Ecto neural progenitor cell (in vitro differentiated cells): ENCODE measurements at regions not wholly inside any gene's neighbourhood (a gene's known extent, or its start where the extent isn't known, plus 50 kb on each side); places are given as distances from the start of the nearest gene placed in this dataset.
"Not testable (repeated sequence)": the region's sequence is repeated elsewhere in the genome, so short reads cannot be mapped to it uniquely, and the experiment has no call there.

Experiments
- DNase-seq: peaks from one replicate; pipeline ENCODE4 v3.0.0-alpha.2; 2018; ENCODE audit warnings: low spot score

GRCh38 chr16:47854737-47855136 is 301.1 kb downstream of the ABCC12 start:
- DNase-seq: no peak

GRCh38 chr16:47852991-47853390 is 302.8 kb downstream of the ABCC12 start:
- no peak for DNase-seq

GRCh38 chr16:47851146-47851545 is 304.6 kb downstream of the ABCC12 start:
- DNase-seq: no peak

- no peak for DNase-seq
Measured at GRCh38 chr16:47849736-47850135, 306.1 kb downstream of the ABCC12 start.

GRCh38 chr16:47848421-47849109 is 307.2 kb downstream of the ABCC12 start:
- DNase-seq: no peak

GRCh38 chr16:47847220-47847970 is 308.4 kb downstream of the ABCC12 start:
- DNase-seq: no peak

- no peak for DNase-seq
Measured at GRCh38 chr16:47834485-47835024, 321.2 kb downstream of the ABCC12 start.

- no peak for DNase-seq
Measured at GRCh38 chr16:47833771-47834170, 322.0 kb downstream of the ABCC12 start.

- DNase-seq: no peak
Measured at GRCh38 chr16:47829850-47830600, 325.8 kb downstream of the ABCC12 start.

- no peak for DNase-seq
Measured at GRCh38 chr16:47826070-47826469, 329.7 kb downstream of the ABCC12 start.

GRCh38 chr16:47817048-47817447 is 338.7 kb downstream of the ABCC12 start:
- no peak for DNase-seq

GRCh38 chr16:47816511-47816910 is 339.3 kb downstream of the ABCC12 start:
- DNase-seq: no peak

GRCh38 chr16:47815655-47816054 is 340.1 kb downstream of the ABCC12 start:
- DNase-seq: no peak

- DNase-seq: not testable (repeated sequence)
Measured at GRCh38 chr16:47811758-47812157, 344.0 kb downstream of the ABCC12 start.

GRCh38 chr16:47806309-47806847 is 345.2 kb downstream of the PHKB start:
- DNase-seq: no peak

GRCh38 chr16:47787696-47788095 is 326.6 kb downstream of the PHKB start:
- no peak for DNase-seq

GRCh38 chr16:47781673-47782072 is 320.5 kb downstream of the PHKB start:
- no peak for DNase-seq

GRCh38 chr16:47780213-47780875 is 319.2 kb downstream of the PHKB start:
- no peak for DNase-seq

GRCh38 chr16:47779201-47780016 is 318.3 kb downstream of the PHKB start:
- DNase-seq: no peak

GRCh38 chr16:47778106-47778801 is 317.1 kb downstream of the PHKB start:
- DNase-seq: no peak
